IMR-90 (cell line): ENCODE measurements at regions not wholly inside any gene's neighbourhood (a gene's known extent, or its start where the extent isn't known, plus 50 kb on each side); places are given as distances from the start of the nearest gene placed in this dataset.

ENCODE experiments used
- CTCF ChIP-seq: conservative IDR thresholded peaks from 2 replicates; pipeline ENCODE4 v1.5.1; 2012; ENCODE audit warnings: mild to moderate bottlenecking, low read depth, low read length, improper control_type of control experiment
- MAFK ChIP-seq: IDR thresholded peaks from 2 replicates; pipeline ENCODE4 v1.6.1; 2012; ENCODE audit warnings: low read depth, low read length, improper control_type of control experiment
- MXI1 ChIP-seq: IDR thresholded peaks from 2 replicates; pipeline ENCODE4 v1.6.1; 2012; ENCODE audit warnings: low read depth, mild to moderate bottlenecking, low read length, moderate library complexity, borderline replicate concordance
- NFE2L2 ChIP-seq: fragments of 150-350 bp; IDR thresholded peaks from 2 replicates; pipeline ENCODE4 v1.6.1; 2016; ENCODE audit warnings: low read depth, mild to moderate bottlenecking, low read length
- POLR2A ChIP-seq: IDR thresholded peaks from 2 replicates; pipeline ENCODE4 v1.6.1; 2012; ENCODE audit warnings: mild to moderate bottlenecking, low read depth, low read length
- RAD21 ChIP-seq: IDR thresholded peaks from 2 replicates; pipeline ENCODE4 v1.6.1; 2012; ENCODE audit warnings: low read length, improper control_type of control experiment
- RFX5 ChIP-seq: IDR thresholded peaks from 2 replicates; pipeline ENCODE4 v1.8.0; 2012; ENCODE audit warnings: low read depth, mild to moderate bottlenecking, low read length, moderate library complexity
- USF2 ChIP-seq: fragments of 150-350 bp; IDR thresholded peaks from 2 replicates; pipeline ENCODE4 v1.6.1; 2017; ENCODE audit warnings: mild to moderate bottlenecking, antibody characterized with exemption, low read length, low read depth
- TF ChIP-seq, protein P1 (sequence below): fragments of 150-350 bp; IDR thresholded peaks from 2 replicates; pipeline ENCODE4 v1.6.1; 2016; ENCODE audit warnings: low read depth, mild to moderate bottlenecking, low read length, moderate library complexity, borderline replicate concordance

DNA sequence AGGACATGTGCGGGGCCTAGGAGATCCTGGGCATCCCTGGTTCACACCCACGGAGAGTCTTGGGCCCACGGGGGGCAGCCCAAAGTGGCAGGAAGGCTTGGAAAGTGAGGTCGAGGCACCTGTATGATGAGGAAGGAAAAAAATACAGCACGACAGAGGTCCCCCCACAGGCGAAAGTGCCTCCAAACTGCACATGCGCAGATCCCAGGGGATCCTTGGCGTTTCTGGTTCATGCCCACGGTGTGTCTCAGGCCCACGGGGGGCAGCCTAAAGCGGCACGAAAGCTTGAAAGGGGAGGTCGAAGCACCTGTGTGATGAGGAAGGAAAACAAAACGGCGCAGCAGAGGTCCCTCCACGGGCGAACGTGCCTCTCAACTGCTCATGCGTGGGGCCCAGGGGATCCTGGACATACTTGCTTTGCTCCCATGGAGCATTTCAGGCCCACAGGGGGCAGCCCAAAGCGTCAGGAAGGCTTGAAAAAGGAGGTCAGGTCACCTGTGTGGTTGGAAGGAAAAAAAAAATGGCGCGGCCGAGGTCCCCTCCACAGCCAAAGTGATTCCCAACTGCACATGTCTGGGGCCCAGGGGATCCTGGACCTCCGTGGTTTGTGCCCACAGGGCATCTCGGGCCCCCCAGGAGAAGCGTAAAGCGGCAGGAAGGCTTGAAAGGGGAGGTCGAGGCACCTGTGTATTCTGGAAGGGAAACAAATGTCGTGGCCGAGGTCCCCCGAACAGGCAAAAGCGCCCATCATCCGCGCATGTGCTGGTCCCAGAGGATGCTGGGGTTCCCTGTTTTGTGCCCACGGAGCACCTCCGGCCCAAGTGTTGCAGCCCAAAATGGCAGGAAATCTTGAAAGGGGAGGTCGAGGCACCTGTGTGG lies 582.6 kb downstream of the ALG10 start:
- TF ChIP-seq, protein P1, sequence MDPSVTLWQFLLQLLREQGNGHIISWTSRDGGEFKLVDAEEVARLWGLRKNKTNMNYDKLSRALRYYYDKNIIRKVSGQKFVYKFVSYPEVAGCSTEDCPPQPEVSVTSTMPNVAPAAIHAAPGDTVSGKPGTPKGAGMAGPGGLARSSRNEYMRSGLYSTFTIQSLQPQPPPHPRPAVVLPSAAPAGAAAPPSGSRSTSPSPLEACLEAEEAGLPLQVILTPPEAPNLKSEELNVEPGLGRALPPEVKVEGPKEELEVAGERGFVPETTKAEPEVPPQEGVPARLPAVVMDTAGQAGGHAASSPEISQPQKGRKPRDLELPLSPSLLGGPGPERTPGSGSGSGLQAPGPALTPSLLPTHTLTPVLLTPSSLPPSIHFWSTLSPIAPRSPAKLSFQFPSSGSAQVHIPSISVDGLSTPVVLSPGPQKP, result no peak
- TF ChIP-seq CTCF, result no peak
- no peak for TF ChIP-seq MXI1
- no peak for TF ChIP-seq USF2
- no peak for TF ChIP-seq POLR2A
- TF ChIP-seq RAD21, result no peak
- TF ChIP-seq MAFK, result no peak
- no peak for TF ChIP-seq NFE2L2
- TF ChIP-seq RFX5, result no peak
